ENCODE measurements at regions not wholly inside any gene's neighbourhood (a gene's known extent, or its start where the extent isn't known, plus 50 kb on each side); places are given as distances from the start of the nearest gene placed in this dataset.

GRCh38 chr13:80865329-80865728, 524.4 kb upstream of the SPRY2 start:
- no peaks in the 10 kb centered on the region for H4K20me1 ChIP-seq (ENCODE audit: insufficient read depth, low read length)
- no peaks in the 10 kb centered on the region for H3K9me3 ChIP-seq (ENCODE audit: low read length)
- H3K4me2 ChIP-seq (ENCODE audit: low read length), result no peak overlapping the region
- no peaks in the 10 kb centered on the region for H3K79me2 ChIP-seq (ENCODE audit: insufficient read depth, low read depth, low read length)
- H3K36me3 ChIP-seq (ENCODE audit: insufficient read depth, low read length), result no peaks in the 10 kb centered on the region
- no peak for TF ChIP-seq CTCF (conservative IDR thresholded peaks at IDR 0.05; ENCODE audit: low read length)
- no peak for TF ChIP-seq EZH2phosphoT487 (IDR thresholded peaks at IDR 0.05; ENCODE audit: borderline replicate concordance, low read depth, low read length)
- intact Hi-C loops (cut with micrococcal nuclease; ENCODE audit: unreplicated experiment), result no loop called here
- no peak overlapping the region for H3K4me3 ChIP-seq (ENCODE audit: low read depth, low read length, poor library complexity, severe bottlenecking)
- no peaks in the 10 kb centered on the region for H3K9me2 ChIP-seq (ENCODE audit: insufficient read depth, low read length)
- ChIA-PET POLR2A (interaction anchor here (1.1 kb wide), 1 partner anchor 16 kb away, joined by 4 read pairs; no protein-coding TSS in a partner anchor), CTCF (ENCODE audit: unreplicated experiment) (no interaction called here)
- BruUV-seq (replicated peaks), result no TSS peak
- H2AFZ ChIP-seq (ENCODE audit: low read length), result no peak overlapping the region
- H3K4me1 ChIP-seq (ENCODE audit: insufficient read depth, low read length, poor library complexity, severe bottlenecking), result no peaks in the 10 kb centered on the region
- no peak for DNase-seq (ENCODE audit: low spot score)
- H3K27ac ChIP-seq (ENCODE audit: low read depth, low read length, poor library complexity, severe bottlenecking), result no peak overlapping the region

- CTCF ChIA-PET (ENCODE audit: unreplicated experiment), result no interaction called here
- intact Hi-C loops (cut with micrococcal nuclease; ENCODE audit: unreplicated experiment), result no loop called here
- BruUV-seq (replicated peaks), result no TSS peak
Measured at GRCh38 chr13:80862456-80862855, 521.5 kb upstream of the SPRY2 start.

GRCh38 chr13:80860845-80861244, 519.9 kb upstream of the SPRY2 start:
- H3K36me3 ChIP-seq (ENCODE audit: insufficient read depth, low read length), result no peaks in the 10 kb centered on the region
- H3K9me2 ChIP-seq (ENCODE audit: insufficient read depth, low read length), result no peaks in the 10 kb centered on the region
- H3K4me3 ChIP-seq (ENCODE audit: low read depth, low read length, poor library complexity, severe bottlenecking), result no peak overlapping the region
- no peak overlapping the region for H2AFZ ChIP-seq (ENCODE audit: low read length)
- intact Hi-C loops (cut with micrococcal nuclease; ENCODE audit: unreplicated experiment), result no loop called here
- BruUV-seq (replicated peaks), result no TSS peak
- H3K4me1 ChIP-seq (ENCODE audit: insufficient read depth, low read length, poor library complexity, severe bottlenecking), result no peaks in the 10 kb centered on the region
- CTCF ChIA-PET (ENCODE audit: unreplicated experiment), result no interaction called here
- no peak for TF ChIP-seq CTCF (conservative IDR thresholded peaks at IDR 0.05; ENCODE audit: low read length)
- no peaks in the 10 kb centered on the region for H3K79me2 ChIP-seq (ENCODE audit: insufficient read depth, low read depth, low read length)
- H4K20me1 ChIP-seq (ENCODE audit: insufficient read depth, low read length), result no peaks in the 10 kb centered on the region
- H3K27ac ChIP-seq (ENCODE audit: low read depth, low read length, poor library complexity, severe bottlenecking), result no peak overlapping the region
- no peak overlapping the region for H3K4me2 ChIP-seq (ENCODE audit: low read length)
- no peaks in the 10 kb centered on the region for H3K9me3 ChIP-seq (ENCODE audit: low read length)
- POLR2A ChIA-PET, result no interaction called here
- no peak for DNase-seq (ENCODE audit: low spot score)

More at GRCh38 chr13:80862456-80862855, 521.5 kb upstream of the SPRY2 start:
- Histone ChIP-seq H3K79me2 (ENCODE audit: insufficient read depth, low read depth, low read length) (no peaks in the 10 kb centered on the region), H4K20me1 (ENCODE audit: insufficient read depth, low read length) (no peaks in the 10 kb centered on the region), H3K9me2 (ENCODE audit: insufficient read depth, low read length) (no peaks in the 10 kb centered on the region), H3K36me3 (ENCODE audit: insufficient read depth, low read length) (no peaks in the 10 kb centered on the region), H3K4me3 (ENCODE audit: low read depth, low read length, poor library complexity, severe bottlenecking) (no peak overlapping the region), H3K4me2 (ENCODE audit: low read length) (no peak overlapping the region), H3K27ac (ENCODE audit: low read depth, low read length, poor library complexity, severe bottlenecking) (no peak overlapping the region), H3K4me1 (ENCODE audit: insufficient read depth, low read length, poor library complexity, severe bottlenecking) (no peaks in the 10 kb centered on the region), H2AFZ (ENCODE audit: low read length) (no peak overlapping the region), H3K9me3 (ENCODE audit: low read length) (no peaks in the 10 kb centered on the region)
- no peak for TF ChIP-seq EZH2phosphoT487 (IDR thresholded peaks at IDR 0.05; ENCODE audit: borderline replicate concordance, low read depth, low read length)
- TF ChIP-seq CTCF (conservative IDR thresholded peaks at IDR 0.05; ENCODE audit: low read length), result no peak
- DNase-seq (ENCODE audit: low spot score), result no peak
- POLR2A ChIA-PET, result interaction anchor here (0.6 kb wide), 1 partner anchor 713 kb away, joined by 5 read pairs; no protein-coding TSS in a partner anchor
